Hepatocyte (in vitro differentiated cells): ENCODE measurements at regions not wholly inside any gene's neighbourhood (a gene's known extent, or its start where the extent isn't known, plus 50 kb on each side); places are given as distances from the start of the nearest gene placed in this dataset.

ENCODE experiments used
- DNase-seq: peaks from one replicate; pipeline ENCODE4 v3.0.0-alpha.2; 2016; ENCODE audit warnings: low spot score
- H2AFZ ChIP-seq: fragments of 200-600 bp; sonication (generic); 2 replicates; pipeline ENCODE4 v1.6.0; 2016; ENCODE audit warnings: antibody characterized with exemption, mild to moderate bottlenecking
- H3K27ac ChIP-seq: fragments of 200-600 bp; sonication (generic); 2 replicates; pipeline ENCODE4 v1.5.1; 2016; ENCODE audit warnings: mild to moderate bottlenecking
- H3K27me3 ChIP-seq: fragments of 200-600 bp; sonication (generic); 2 replicates; pipeline ENCODE4 v1.6.1; 2016
- H3K36me3 ChIP-seq: fragments of 200-600 bp; sonication (generic); replicated peaks from 2 replicates; pipeline ENCODE4 v1.5.1; 2016; ENCODE audit warnings: low read depth; ENCODE audit not compliant: insufficient read depth
- H3K4me1 ChIP-seq: fragments of 200-600 bp; sonication (generic); 2 replicates; pipeline ENCODE4 v1.5.1; 2016; ENCODE audit warnings: mild to moderate bottlenecking, moderate library complexity; ENCODE audit not compliant: insufficient read depth
- H3K4me2 ChIP-seq: fragments of 200-600 bp; sonication (generic); 2 replicates; pipeline ENCODE4 v1.6.0; 2016
- H3K4me3 ChIP-seq: fragments of 200-600 bp; sonication (generic); 2 replicates; pipeline ENCODE4 v1.5.1; 2016; ENCODE audit warnings: mild to moderate bottlenecking
- H3K79me2 ChIP-seq: fragments of 200-600 bp; sonication (generic); 2 replicates; pipeline ENCODE4 v1.6.0; 2017; ENCODE audit warnings: mild to moderate bottlenecking
- H3K9me2 ChIP-seq: fragments of 200-600 bp; sonication (generic); replicated peaks from 2 replicates; pipeline ENCODE4 v1.6.0; 2017; ENCODE audit warnings: mild to moderate bottlenecking; ENCODE audit not compliant: insufficient read depth
- H3K9me3 ChIP-seq: fragments of 200-600 bp; sonication (generic); 2 replicates; pipeline ENCODE4 v1.5.1; 2016; ENCODE audit warnings: low read depth, mild to moderate bottlenecking
- H4K20me1 ChIP-seq: fragments of 200-600 bp; sonication (generic); 2 replicates; pipeline ENCODE4 v1.6.0; 2016; ENCODE audit warnings: mild to moderate bottlenecking; ENCODE audit not compliant: insufficient read depth, poor library complexity, severe bottlenecking
- CTCF ChIP-seq: fragments of 200-600 bp; sonication (generic); IDR thresholded peaks from 2 replicates; pipeline ENCODE4 v1.5.1; 2016; ENCODE audit warnings: antibody characterized with exemption, mild to moderate bottlenecking; ENCODE audit not compliant: poor library complexity
- EZH2 ChIP-seq: fragments of 200-600 bp; sonication (generic); IDR thresholded peaks from 2 replicates; pipeline ENCODE4 v1.6.1; 2016; ENCODE audit warnings: antibody characterized with exemption, mild to moderate bottlenecking, borderline replicate concordance
- EZH2phosphoT487 ChIP-seq: fragments of 200-600 bp; sonication (generic); IDR thresholded peaks from one replicate; pipeline ENCODE4 v1.6.1; 2018; ENCODE audit warnings: antibody characterized with exemption, mild to moderate bottlenecking, low read depth, moderate library complexity; ENCODE audit not compliant: unreplicated experiment, severe bottlenecking
- WGBS: methylation state at CpG from one replicate; pipeline ENCODE4 v1.1.6; 2016; ENCODE audit warnings: low lambda C conversion rate; ENCODE audit errors: missing lambda C conversion rate; 5-methylcytosine and 5-hydroxymethylcytosine counted together

- H2AFZ ChIP-seq: no peak overlapping the region
- no peaks in the 10 kb centered on the region for H3K27me3 ChIP-seq
- WGBS: 89% methylated on average over 3 of the region's 3 CpGs
- no peaks in the 10 kb centered on the region for H3K9me3 ChIP-seq
- no peaks in the 10 kb centered on the region for H3K79me2 ChIP-seq
- H3K4me2 ChIP-seq: no peak overlapping the region
- TF ChIP-seq EZH2 (no peak), EZH2phosphoT487 (no peak), CTCF (no peak)
- H3K9me2 ChIP-seq: no peaks in the 10 kb centered on the region
- no peaks in the 10 kb centered on the region for H3K4me1 ChIP-seq
- H3K27ac ChIP-seq: no peak overlapping the region
- no peaks in the 10 kb centered on the region for H3K36me3 ChIP-seq
- H4K20me1 ChIP-seq: no peaks in the 10 kb centered on the region
- no peak overlapping the region for H3K4me3 ChIP-seq
- no peak for DNase-seq
Observed at GRCh38 chr6:79864421-79864820, 82.9 kb downstream of the ELOVL4 start.

- no peaks in the 10 kb centered on the region for H3K9me3 ChIP-seq
- H3K4me3 ChIP-seq: no peak overlapping the region
- DNase-seq: no peak
- no peaks in the 10 kb centered on the region for H3K4me1 ChIP-seq
- H3K9me2 ChIP-seq: no peaks in the 10 kb centered on the region
- H3K79me2 ChIP-seq: no peaks in the 10 kb centered on the region
- no peaks in the 10 kb centered on the region for H3K27me3 ChIP-seq
- 93% methylated on average over 1 of the region's 1 CpG for WGBS
- H3K27ac ChIP-seq: no peak overlapping the region
- H3K4me2 ChIP-seq: no peak overlapping the region
- no peak overlapping the region for H2AFZ ChIP-seq
- no peak for TF ChIP-seq EZH2
- TF ChIP-seq EZH2phosphoT487: no peak
- TF ChIP-seq CTCF: no peak
- no peaks in the 10 kb centered on the region for H4K20me1 ChIP-seq
- no peaks in the 10 kb centered on the region for H3K36me3 ChIP-seq
Observed at GRCh38 chr6:79864001-79864400, 83.4 kb downstream of the ELOVL4 start.

- Histone ChIP-seq H3K4me1 (no peaks in the 10 kb centered on the region), H3K27ac (no peak overlapping the region)
- no peak for DNase-seq
Observed at GRCh38 chr6:79863566-79863965, 83.8 kb downstream of the ELOVL4 start.

More at GRCh38 chr6:79863566-79863965, 83.8 kb downstream of the ELOVL4 start:
- Histone ChIP-seq H3K79me2 (no peaks in the 10 kb centered on the region), H3K9me2 (no peaks in the 10 kb centered on the region), H3K4me2 (no peak overlapping the region), H2AFZ (no peak overlapping the region), H3K27me3 (no peaks in the 10 kb centered on the region), H3K4me3 (no peak overlapping the region), H4K20me1 (no peaks in the 10 kb centered on the region), H3K36me3 (no peaks in the 10 kb centered on the region), H3K9me3 (no peaks in the 10 kb centered on the region)
- no peak for TF ChIP-seq EZH2phosphoT487
- TF ChIP-seq CTCF: no peak
- TF ChIP-seq EZH2: no peak
- 78% methylated on average over 1 of the region's 1 CpG for WGBS
